Endothelial cell of umbilical vein (primary cell): ENCODE measurements at regions not wholly inside any gene's neighbourhood (a gene's known extent, or its start where the extent isn't known, plus 50 kb on each side); places are given as distances from the start of the nearest gene placed in this dataset.

Experiments
- EZH2 ChIP-seq: IDR thresholded peaks from 2 replicates; pipeline ENCODE4 v1.6.1; 2012; ENCODE audit warnings: borderline replicate concordance, low read depth, mild to moderate bottlenecking, moderate library complexity, low read length, inconsistent platforms; ENCODE audit not compliant: severe bottlenecking
- POLR2A ChIP-seq: IDR thresholded peaks from 2 replicates; pipeline ENCODE4 v1.6.1; 2012; ENCODE audit warnings: low read depth, mild to moderate bottlenecking, control low read depth, low read length
- POLR2AphosphoS5 ChIP-seq: IDR thresholded peaks from 2 replicates; pipeline ENCODE4 v1.6.1; 2012; ENCODE audit warnings: low read depth, mild to moderate bottlenecking, control low read depth, low read length, moderate library complexity; ENCODE audit not compliant: insufficient read depth
- TF ChIP-seq, protein P1 (sequence below), 2 donors: IDR thresholded peaks; 1 replicate in 1 of 2; 2 replicates in 1 of 2; pipeline ENCODE4 v1.5.1; 2011; ENCODE audit warnings: low read length in 2 of 2, mild to moderate bottlenecking in 2 of 2, moderate library complexity in 2 of 2, control low read depth in 1 of 2, inconsistent platforms in 1 of 2, low read depth in 1 of 2; ENCODE audit not compliant: insufficient read depth in 1 of 2; ENCODE audit errors: extremely low read depth in 1 of 2
- TF ChIP-seq, protein P2 (sequence below): IDR thresholded peaks from 2 replicates; pipeline ENCODE4 v1.6.1; 2011; ENCODE audit not compliant: insufficient read depth, insufficient read length

DNA sequence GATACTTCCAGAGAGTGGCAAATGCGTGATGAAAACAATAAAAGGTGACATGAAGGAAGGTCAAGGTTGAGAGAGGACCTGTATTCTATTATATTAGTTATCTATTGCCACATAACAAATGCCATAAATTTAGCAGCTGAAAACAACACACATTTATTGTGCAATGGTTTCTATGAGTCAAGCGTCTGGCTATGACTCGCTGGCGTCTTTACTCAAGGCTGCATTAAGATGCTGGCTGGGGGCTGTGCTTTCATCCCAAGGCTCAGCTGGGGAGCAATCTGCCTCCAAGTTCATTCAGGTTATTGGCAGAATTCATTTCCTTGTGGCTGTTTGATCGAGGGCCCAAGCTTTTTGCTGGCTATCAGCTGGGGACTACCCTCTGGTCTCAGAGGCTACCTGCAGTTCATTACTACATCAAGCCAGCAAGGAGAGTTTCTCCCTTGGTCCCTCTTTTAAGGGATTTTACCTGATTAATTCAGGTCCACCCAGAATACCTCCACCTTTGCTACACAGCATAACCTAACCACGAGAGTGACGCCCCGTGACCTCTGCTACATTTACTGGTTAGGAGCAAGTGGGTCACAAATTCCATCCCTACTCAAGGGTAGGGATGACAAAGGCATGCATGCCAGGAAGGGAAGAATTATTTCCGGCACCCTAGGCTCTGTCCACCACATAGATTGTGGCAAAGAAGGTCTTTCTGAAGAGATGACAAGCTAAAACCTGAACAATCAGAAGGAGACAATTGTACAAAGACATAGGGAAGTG lies 549.1 kb downstream of the MN1 start:
- TF ChIP-seq, protein P1, sequence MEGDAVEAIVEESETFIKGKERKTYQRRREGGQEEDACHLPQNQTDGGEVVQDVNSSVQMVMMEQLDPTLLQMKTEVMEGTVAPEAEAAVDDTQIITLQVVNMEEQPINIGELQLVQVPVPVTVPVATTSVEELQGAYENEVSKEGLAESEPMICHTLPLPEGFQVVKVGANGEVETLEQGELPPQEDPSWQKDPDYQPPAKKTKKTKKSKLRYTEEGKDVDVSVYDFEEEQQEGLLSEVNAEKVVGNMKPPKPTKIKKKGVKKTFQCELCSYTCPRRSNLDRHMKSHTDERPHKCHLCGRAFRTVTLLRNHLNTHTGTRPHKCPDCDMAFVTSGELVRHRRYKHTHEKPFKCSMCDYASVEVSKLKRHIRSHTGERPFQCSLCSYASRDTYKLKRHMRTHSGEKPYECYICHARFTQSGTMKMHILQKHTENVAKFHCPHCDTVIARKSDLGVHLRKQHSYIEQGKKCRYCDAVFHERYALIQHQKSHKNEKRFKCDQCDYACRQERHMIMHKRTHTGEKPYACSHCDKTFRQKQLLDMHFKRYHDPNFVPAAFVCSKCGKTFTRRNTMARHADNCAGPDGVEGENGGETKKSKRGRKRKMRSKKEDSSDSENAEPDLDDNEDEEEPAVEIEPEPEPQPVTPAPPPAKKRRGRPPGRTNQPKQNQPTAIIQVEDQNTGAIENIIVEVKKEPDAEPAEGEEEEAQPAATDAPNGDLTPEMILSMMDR (IDR thresholded peaks at IDR 0.05; ENCODE audit: extremely low read depth in 1 of 2, insufficient read depth in 1 of 2, low read depth in 1 of 2, low read length in 2 of 2): no peak
- no peak for TF ChIP-seq POLR2AphosphoS5
- no peak for TF ChIP-seq EZH2
- TF ChIP-seq, protein P2, sequence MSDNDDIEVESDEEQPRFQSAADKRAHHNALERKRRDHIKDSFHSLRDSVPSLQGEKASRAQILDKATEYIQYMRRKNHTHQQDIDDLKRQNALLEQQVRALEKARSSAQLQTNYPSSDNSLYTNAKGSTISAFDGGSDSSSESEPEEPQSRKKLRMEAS: no peak
- TF ChIP-seq POLR2A: no peak
